Keratinocyte (primary cell): ENCODE measurements at regions not wholly inside any gene's neighbourhood (a gene's known extent, or its start where the extent isn't known, plus 50 kb on each side); places are given as distances from the start of the nearest gene placed in this dataset.

Source experiments
- DNase-seq: peaks from one replicate; pipeline ENCODE4 v3.0.0-alpha.2; 2011; ENCODE audit warnings: low read depth, missing footprints, low spot score
- FAIRE-seq: peaks from 2 replicates; lab custom pipeline; 2011; peaks lifted over from hg19 to GRCh38; lab: Jason Lieb, UNC
- H2AFZ ChIP-seq: 2 replicates; pipeline ENCODE4 v1.6.0; 2012; ENCODE audit warnings: low read length, control low read depth, inconsistent platforms; ENCODE audit not compliant: control insufficient read depth
- H3K27ac ChIP-seq: 2 replicates; pipeline ENCODE4 v1.5.1; 2011; ENCODE audit warnings: low read length; ENCODE audit not compliant: control insufficient read depth, insufficient read depth
- H3K27me3 ChIP-seq: 3 replicates; pipeline ENCODE4 v1.6.0; 2011; ENCODE audit warnings: low read length; ENCODE audit not compliant: control insufficient read depth, insufficient read depth; ENCODE audit errors: extremely low read depth
- H3K36me3 ChIP-seq, 2 experiments: 2 replicates in 1 of 2; 3 replicates in 1 of 2; pipeline ENCODE4 v1.5.1; 2011; ENCODE audit warnings: low read length in 2 of 2, mild to moderate bottlenecking in 1 of 2; ENCODE audit not compliant: control insufficient read depth in 2 of 2, insufficient read depth in 2 of 2; ENCODE audit errors: extremely low read depth in 1 of 2
- H3K4me1 ChIP-seq: 3 replicates; pipeline ENCODE4 v1.5.1; 2011; ENCODE audit warnings: low read length; ENCODE audit not compliant: control insufficient read depth, insufficient read depth; ENCODE audit errors: extremely low read depth
- H3K4me2 ChIP-seq: 3 replicates; pipeline ENCODE4 v1.6.0; 2011; ENCODE audit warnings: low read depth, low read length; ENCODE audit not compliant: control insufficient read depth, insufficient read depth; ENCODE audit errors: extremely low read depth
- H3K4me3 ChIP-seq, 3 experiments: fragments of 200-600 bp in 1 of 3; sonication (generic) in 1 of 3; 2 replicates in 2 of 3; 3 replicates in 1 of 3; pipeline ENCODE4 v1.5.1; 2011 to 2016; ENCODE audit warnings: low read length in 3 of 3, mild to moderate bottlenecking in 3 of 3, control low read depth in 2 of 3, inconsistent platforms in 1 of 3, low read depth in 1 of 3, mixed read lengths in 1 of 3, mixed run types in 1 of 3, moderate library complexity in 1 of 3; ENCODE audit not compliant: control insufficient read depth in 2 of 3, insufficient read depth in 2 of 3; ENCODE audit errors: extremely low read depth in 1 of 3
- H3K79me2 ChIP-seq: 2 replicates; pipeline ENCODE4 v1.6.0; 2012; ENCODE audit warnings: low read length; ENCODE audit not compliant: control insufficient read depth, insufficient read depth
- H3K9ac ChIP-seq: 3 replicates; pipeline ENCODE4 v1.6.0; 2011; ENCODE audit warnings: low read length; ENCODE audit not compliant: control insufficient read depth, insufficient read depth; ENCODE audit errors: extremely low read depth
- H3K9me1 ChIP-seq: 3 replicates; pipeline ENCODE4 v1.6.0; 2011; ENCODE audit warnings: low read length; ENCODE audit not compliant: control insufficient read depth, insufficient read depth; ENCODE audit errors: extremely low read depth
- H3K9me3 ChIP-seq: 2 replicates; pipeline ENCODE4 v1.5.1; 2012; ENCODE audit warnings: low read depth, low read length; ENCODE audit not compliant: control insufficient read depth
- H4K20me1 ChIP-seq: 3 replicates; pipeline ENCODE4 v1.6.0; 2011; ENCODE audit warnings: low read length; ENCODE audit not compliant: control insufficient read depth, insufficient read depth; ENCODE audit errors: extremely low read depth
- EZH2 ChIP-seq: IDR thresholded peaks from one replicate; pipeline ENCODE4 v1.6.1; 2012; ENCODE audit warnings: inconsistent platforms, mild to moderate bottlenecking, low read length, moderate library complexity
- dilution Hi-C: fragments of 300-500 bp; cut with MboI; formaldehyde crosslinking; loops from one replicate; pipeline ENCODE4 v1.7.0; 2020; ENCODE audit warnings: low sequenced_read_pairs; ENCODE audit not compliant: extremely low pct_ligation_motif_present
- TF ChIP-seq, protein P1 (sequence below), 3 experiments: IDR thresholded peaks in 1 of 3; conservative IDR thresholded peaks in 1 of 3; optimal IDR thresholded peaks in 1 of 3; 2 replicates in 2 of 3; 3 replicates in 1 of 3; pipeline versions ENCODE3 to v1.5.1; 2011; ENCODE audit warnings: low read length in 3 of 3, mild to moderate bottlenecking in 3 of 3, moderate library complexity in 2 of 3, control low read depth in 1 of 3, inconsistent platforms in 1 of 3; ENCODE audit not compliant: insufficient read depth in 2 of 3; ENCODE audit errors: extremely low read depth in 1 of 3

DNA sequence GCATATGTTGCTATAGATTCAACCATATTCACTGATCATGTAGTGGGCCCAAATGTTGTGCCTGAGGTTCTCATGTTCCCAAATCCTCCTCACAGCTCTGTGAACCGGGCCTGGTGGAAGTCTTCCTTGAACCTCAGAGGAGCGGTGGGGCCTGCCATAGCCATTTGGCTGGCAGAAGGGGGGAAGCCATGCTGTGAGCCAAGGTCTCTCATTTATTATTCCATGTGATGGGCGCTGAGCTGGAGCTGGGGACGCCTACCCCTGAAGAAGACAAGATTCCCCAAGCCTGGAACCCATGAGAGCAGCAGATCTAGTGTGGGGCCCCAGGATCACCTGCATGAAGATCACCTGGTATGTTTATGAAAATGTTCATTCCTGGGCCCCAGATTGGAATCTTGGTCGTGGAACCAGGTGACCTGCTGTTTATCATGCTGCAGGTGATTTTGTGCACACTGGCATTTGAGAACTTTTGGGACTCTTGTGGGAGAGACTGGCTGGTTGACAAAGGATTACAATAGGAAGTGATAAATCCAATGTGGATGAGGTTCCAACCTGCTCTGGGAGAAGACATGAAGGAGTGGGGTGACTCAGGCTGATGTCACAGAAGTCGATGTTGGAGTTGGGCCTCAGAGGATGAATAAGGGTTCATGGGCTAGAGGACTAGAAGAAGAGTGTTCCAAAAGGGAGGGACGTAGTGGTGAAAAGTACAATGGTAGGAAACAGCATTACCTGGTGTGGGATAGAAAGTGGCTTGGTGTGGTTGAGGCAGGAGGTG is 102.1 kb downstream of the ASB7 start:
- no peak overlapping the region for H3K9ac ChIP-seq
- H3K9me3 ChIP-seq: no peaks in the 10 kb centered on the region
- TF ChIP-seq EZH2: no peak
- TF ChIP-seq, protein P1, sequence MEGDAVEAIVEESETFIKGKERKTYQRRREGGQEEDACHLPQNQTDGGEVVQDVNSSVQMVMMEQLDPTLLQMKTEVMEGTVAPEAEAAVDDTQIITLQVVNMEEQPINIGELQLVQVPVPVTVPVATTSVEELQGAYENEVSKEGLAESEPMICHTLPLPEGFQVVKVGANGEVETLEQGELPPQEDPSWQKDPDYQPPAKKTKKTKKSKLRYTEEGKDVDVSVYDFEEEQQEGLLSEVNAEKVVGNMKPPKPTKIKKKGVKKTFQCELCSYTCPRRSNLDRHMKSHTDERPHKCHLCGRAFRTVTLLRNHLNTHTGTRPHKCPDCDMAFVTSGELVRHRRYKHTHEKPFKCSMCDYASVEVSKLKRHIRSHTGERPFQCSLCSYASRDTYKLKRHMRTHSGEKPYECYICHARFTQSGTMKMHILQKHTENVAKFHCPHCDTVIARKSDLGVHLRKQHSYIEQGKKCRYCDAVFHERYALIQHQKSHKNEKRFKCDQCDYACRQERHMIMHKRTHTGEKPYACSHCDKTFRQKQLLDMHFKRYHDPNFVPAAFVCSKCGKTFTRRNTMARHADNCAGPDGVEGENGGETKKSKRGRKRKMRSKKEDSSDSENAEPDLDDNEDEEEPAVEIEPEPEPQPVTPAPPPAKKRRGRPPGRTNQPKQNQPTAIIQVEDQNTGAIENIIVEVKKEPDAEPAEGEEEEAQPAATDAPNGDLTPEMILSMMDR (optimal IDR thresholded peaks at IDR 0.05 in 1 of 3, IDR thresholded peaks at IDR 0.05 in 1 of 3, conservative IDR thresholded peaks at IDR 0.05 in 1 of 3; ENCODE audit: extremely low read depth in 1 of 3, insufficient read depth in 2 of 3, low read length in 3 of 3): no peak
- H4K20me1 ChIP-seq: no peaks in the 10 kb centered on the region
- H2AFZ ChIP-seq: no peak overlapping the region
- dilution Hi-C loops: no loop called here
- H3K4me2 ChIP-seq: peak overlapping the region; percentile 33
- H3K27ac ChIP-seq: peak overlapping the region; percentile 69
- peaks cover 20% of the 10 kb centered on the region for H3K4me1 ChIP-seq
- DNase-seq: peak; percentile 95
- no peaks in the 10 kb centered on the region for H3K27me3 ChIP-seq
- peak; percentile 95 for FAIRE-seq
- H3K9me1 ChIP-seq: no peaks in the 10 kb centered on the region
- peak overlapping the region in 1 of 3 experiments; percentile 21 for H3K4me3 ChIP-seq
- H3K79me2 ChIP-seq: no peaks in the 10 kb centered on the region
- H3K36me3 ChIP-seq: no peaks in the 10 kb centered on the region

DNA sequence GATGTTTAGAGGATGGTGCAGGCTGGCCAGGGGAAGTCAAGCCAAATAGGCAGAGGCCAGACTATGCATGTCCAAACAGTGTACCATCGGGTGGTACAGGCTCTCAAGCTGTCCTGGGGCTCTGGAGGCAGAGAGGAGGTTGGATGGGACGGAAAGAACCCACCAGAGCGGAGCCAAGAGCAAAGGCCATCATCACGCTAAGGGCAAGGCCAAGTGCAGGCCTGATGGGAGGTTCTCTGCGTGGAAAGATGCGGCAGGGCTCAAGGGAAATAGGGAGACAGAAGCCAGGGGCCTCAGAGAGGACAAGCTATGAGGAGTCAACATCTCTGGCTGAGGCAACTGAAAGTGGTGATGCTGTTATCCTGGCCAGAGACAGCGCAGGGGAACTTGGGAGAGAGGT is 102.7 kb downstream of the ASB7 start:
- H3K9me3 ChIP-seq: no peaks in the 10 kb centered on the region
- FAIRE-seq (no peak), DNase-seq (no peak)
- peak overlapping the region; percentile 69 for H3K27ac ChIP-seq
- peaks cover 20% of the 10 kb centered on the region for H3K4me1 ChIP-seq
- H3K27me3 ChIP-seq: no peaks in the 10 kb centered on the region
- H3K4me3 ChIP-seq: no peak overlapping the region
- peak overlapping the region; percentile 5 for H3K9ac ChIP-seq
- H4K20me1 ChIP-seq: no peaks in the 10 kb centered on the region
- TF ChIP-seq, protein P1 (optimal IDR thresholded peaks at IDR 0.05 in 1 of 3, IDR thresholded peaks at IDR 0.05 in 1 of 3, conservative IDR thresholded peaks at IDR 0.05 in 1 of 3; ENCODE audit: extremely low read depth in 1 of 3, insufficient read depth in 2 of 3, low read length in 3 of 3): no peak
- no peak for TF ChIP-seq EZH2
- dilution Hi-C loops: no loop called here
- H2AFZ ChIP-seq: no peak overlapping the region
- no peaks in the 10 kb centered on the region for H3K79me2 ChIP-seq
- no peaks in the 10 kb centered on the region for H3K36me3 ChIP-seq
- H3K4me2 ChIP-seq: peak overlapping the region; percentile 33
- no peaks in the 10 kb centered on the region for H3K9me1 ChIP-seq
